Right kidney (tissue), 1 donor: ENCODE measurements at regions not wholly inside any gene's neighbourhood (a gene's known extent, or its start where the extent isn't known, plus 50 kb on each side); places are given as distances from the start of the nearest gene placed in this dataset.
"Not testable (repeated sequence)": the region's sequence is repeated elsewhere in the genome, so short reads cannot be mapped to it uniquely, and the experiment has no call there.

Source experiments
- DNase-seq: peaks from one replicate; pipeline ENCODE4 v3.0.0-alpha.2; 2016

DNA sequence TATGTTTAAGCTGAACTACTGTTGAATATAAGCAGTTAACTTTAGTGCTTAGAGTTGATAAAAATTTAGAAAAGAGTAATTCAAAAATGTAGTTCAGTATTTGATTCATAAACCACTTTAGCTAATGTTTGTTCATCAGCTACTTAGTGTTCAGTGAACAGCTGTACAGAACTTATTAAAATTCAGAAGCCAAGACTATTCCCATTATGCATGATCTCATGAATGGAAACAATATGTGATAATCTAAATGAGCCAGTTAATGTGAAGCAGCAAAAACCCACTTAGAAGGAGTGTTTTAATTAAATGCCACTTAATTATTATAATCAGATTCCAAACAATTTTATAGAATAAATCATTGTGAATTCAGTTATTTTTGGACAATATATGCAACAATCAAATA, 92.9 kb upstream of the NEGR1 start:
- DNase-seq, result no peak

DNA sequence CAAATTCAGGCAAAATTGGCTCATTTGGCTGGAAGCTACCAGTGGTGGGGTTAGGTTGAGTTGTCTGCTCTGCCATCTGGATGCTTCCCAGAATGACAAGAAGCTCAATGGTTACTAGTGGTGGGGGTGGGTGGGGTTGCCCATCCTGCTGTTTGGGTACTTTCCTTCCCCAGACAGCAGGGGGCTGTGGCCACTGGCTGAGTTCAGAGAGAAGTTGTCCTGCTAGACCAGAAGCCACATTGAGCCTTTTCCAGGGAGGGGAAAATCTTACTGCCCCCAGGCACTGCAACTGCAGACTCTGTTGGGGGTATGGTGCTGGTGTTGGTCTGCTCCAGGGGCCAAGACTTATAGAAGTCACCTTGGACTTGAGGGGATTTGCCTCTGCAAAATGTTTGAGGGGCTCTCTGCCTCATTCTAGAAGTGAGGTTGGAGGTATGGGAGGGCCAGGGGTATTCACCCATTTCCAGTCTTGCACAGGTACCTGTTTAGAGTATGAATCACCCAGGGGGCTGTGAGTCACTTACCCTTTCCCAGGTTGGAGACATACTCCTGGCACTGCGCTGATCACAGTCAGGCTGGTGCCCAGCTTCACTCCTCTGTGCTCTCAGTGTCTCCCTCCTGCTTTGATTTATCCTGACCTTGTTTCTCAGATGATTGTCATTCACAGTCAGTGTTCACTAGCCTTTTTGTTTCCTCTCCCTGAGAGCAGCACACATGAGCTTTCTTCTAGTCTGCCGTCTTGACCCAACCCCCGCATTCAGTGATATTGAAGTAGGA, 89.1 kb upstream of the NEGR1 start:
- DNase-seq, result no peak

DNA sequence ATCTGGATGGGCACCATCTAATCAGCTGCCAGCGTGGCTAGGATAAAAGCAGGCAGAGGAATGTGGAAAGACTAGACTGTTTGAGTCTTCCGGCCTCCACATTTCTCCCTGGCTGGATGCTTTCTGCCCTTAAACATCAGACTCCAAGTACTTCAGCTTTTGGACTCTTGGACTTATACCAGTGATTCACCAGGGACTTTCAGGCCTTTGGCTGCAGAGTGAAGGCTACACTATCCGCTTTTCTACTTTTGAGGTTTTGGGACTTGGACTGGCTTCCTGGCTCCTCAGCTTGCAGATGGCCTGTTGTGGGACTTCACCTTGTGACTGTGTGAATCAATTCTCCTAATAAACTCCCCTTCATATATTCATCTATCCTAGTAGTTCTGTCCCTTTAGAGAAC, 88.5 kb upstream of the NEGR1 start:
- not testable (repeated sequence) for DNase-seq

DNA sequence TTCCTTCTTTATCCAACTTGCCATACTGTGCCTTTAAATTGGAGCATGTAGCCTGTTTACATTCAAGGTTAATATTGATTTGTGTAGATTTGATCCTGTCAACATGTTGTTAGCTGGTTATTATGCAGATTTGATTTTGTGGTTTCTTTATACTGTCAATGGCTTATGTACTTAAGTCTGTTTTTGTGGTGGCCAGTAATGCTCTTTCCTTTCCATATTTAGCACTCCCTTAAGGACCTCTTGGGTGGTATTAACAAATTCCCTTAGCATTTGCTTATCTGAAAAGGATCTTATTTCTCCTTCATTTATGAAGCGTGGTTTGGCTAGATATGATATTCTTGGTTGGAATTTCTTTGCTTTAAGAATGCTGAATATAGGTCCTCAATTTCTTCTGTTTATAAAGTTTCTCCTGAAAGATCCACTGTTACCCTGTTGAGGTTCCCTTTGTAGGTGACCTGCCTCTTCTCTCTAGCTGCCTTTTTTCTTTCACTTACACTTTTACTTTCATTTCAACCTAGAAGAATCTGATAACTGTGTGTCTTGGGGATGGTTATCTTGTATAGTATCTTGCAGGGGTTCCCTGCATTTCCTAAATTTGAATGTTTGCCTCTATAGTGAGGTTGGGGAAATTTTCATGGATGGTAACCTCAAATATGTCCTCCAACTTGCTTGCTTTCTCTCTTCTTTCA, 86.9 kb upstream of the NEGR1 start:
- DNase-seq, result no peak

DNA sequence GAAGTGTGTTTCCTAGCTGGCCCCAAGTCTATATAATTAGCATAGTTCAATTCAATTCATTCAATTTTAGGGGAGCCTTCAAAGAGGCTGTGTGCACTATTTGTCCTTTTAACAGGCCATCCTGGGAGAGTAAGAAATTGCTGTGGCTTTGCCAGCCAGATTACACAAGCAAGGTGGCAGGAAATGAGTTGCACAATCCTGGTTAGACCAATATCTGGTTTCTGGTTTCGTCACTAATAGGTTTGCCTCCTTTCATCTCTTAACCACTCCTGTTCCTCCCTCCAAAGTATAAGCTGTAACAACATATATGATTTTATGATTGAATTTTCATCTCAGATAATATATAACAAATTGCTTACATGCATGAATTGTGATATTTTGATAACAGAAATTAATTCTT, 84.1 kb upstream of the NEGR1 start:
- DNase-seq, result no peak

DNA sequence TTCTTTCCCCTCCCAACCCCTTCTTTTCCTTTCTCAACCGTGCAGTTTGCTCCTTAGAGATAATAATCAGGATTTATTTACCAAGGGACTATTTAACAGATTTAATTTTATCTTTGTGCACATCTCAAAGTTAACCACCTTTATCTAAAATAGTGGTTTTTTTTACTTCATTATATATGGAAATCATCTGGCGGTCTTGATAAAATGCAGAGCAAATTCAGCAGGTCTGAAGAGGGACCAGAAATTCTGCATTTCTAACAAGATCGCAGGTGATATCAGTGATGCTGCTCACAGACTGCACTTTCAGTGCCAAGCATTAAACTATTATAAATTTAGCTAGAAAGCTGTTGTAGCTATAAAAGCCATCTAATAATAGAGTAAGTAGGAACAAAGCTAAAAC, 83.4 kb upstream of the NEGR1 start:
- DNase-seq, result no peak

DNA sequence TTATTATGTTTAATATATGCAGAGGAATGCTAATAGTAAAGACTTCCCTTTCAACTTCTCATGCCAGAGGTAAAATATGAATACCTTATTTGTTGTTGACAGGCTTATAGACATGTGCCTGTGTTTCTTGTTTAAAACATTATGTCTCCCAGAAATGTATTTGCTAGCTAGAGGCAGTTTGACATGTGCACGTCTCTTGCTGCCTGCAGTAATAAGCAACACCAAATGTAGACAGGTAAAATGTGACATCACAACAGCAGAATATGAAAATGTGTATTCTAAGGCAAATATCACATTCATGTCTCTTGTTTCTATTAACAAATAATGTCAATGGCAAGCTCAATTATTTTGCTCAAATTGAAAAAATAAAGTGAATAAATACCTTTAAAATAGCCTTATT, 80.2 kb upstream of the NEGR1 start:
- no peak for DNase-seq

DNA sequence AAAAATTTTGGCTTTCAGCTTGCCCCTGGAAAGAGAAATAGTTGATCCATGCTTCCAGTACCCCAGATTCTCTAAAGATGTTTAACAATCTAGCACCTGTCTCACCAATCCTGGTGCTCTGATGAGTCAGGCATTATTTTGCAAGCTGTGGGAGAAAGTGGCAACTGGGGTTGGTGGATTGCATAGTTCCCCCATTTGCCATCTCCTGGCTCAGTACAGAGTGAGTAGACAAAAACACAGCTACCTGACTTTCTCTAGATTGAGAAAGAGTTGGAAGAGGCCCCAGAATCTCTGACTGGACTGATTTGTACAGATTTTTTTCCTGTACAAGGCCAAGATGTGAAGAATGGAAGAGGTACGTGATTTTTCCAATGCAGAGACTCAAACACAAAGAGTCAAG, 75.1 kb upstream of the NEGR1 start:
- no peak for DNase-seq

DNA sequence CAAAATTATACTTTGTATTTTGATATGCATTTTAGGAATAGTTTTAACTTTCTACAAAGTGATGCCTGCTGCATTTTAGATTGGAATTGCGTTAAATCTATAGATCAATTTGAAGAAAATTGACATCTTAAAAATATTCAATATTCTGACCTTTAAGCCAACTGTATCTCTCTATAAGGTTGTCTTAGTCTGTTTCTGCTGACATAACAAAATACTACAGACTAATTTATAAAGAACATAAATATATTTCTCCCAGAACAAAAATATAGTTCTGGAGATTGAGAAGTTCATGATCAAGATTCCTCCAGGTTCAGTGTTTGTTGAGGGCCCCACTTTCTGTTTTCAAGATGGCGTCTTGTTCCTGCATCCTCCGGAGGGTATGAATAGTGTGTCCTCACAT, 73.6 kb upstream of the NEGR1 start:
- DNase-seq, result no peak

DNA sequence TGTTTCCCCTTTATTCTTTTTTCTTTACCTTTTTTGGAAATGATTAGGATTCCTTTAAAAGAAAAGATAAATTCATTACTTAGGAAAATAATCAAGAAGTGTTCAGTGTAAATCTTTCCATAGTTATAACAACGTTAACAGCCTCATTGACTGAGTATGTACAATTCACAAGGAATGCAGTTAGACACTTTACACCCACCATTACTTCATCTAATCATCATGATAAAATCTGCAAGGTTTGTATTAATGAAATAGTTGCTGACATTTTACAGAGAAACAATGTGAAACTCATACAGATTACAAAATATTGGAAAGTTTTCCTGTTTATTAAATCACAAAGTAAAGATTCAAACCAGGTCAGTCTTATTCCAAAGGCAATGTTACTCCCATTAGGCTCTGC, 59.3 kb upstream of the NEGR1 start:
- DNase-seq, result no peak

DNA sequence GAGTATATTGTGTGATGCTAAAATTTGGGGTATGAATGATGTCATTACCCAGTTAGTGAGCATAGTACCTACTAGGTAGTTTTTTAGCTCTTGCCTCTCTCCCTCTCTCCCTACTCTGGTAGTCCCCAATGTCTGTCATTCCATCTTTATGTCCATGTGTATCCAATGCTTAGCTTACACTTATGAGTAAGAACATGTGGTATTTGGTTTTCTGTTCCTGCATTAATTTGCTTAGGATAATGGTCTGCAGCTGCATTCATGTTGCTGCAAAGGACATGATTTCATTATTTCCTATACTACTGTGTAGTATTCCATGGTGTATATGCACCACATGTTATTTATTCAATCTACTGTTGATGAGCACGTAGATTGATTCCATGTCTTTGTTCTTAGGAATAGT, 54.4 kb upstream of the NEGR1 start:
- no peak for DNase-seq
